HG02884 (cell line): ENCODE measurements at regions not wholly inside any gene's neighbourhood (a gene's known extent, or its start where the extent isn't known, plus 50 kb on each side); places are given as distances from the start of the nearest gene placed in this dataset.

Source experiments
- ATAC-seq: cut with Tn5 transposase; IDR thresholded peaks from one replicate; pipeline ENCODE4 v1.9.1; 2021; ENCODE audit warnings: mild to moderate bottlenecking, moderate library complexity; ENCODE audit not compliant: unreplicated experiment

DNA sequence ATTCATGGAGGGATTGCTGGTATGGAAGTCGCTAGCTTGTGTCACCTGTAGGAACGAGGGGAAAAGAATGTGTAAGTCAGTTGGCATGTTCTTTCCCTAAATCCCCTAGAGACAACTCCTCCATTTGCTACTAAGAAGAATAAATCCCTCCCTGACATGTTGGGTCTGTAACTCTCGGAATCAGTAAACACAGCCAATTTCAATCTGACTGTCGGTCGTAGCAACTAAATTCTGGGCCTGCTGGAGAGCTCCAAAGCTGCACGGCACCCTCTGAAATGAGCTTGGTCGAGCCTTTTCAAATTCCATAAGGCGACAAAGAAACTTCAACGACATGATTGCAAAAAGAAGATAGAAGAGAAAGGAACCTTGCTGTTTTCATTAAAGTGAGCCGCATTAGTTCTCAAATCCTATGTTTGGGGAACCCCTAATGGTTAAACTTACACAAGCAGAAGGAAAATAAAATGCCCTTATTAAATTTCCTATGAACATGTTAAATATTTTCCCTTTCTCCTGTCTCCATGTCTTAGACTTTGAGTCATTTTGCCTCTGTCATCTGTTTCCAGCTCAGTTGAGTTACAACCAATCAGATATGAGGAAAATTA, 735.8 kb upstream of the WWC1 start:
- no peak for ATAC-seq

- no peak for ATAC-seq
These were observed 734.1 kb upstream of the WWC1 start for GRCh38 chr5:167557359-167557758.

- no peak for ATAC-seq
These were observed 729.6 kb upstream of the WWC1 start for GRCh38 chr5:167561796-167562195.

DNA sequence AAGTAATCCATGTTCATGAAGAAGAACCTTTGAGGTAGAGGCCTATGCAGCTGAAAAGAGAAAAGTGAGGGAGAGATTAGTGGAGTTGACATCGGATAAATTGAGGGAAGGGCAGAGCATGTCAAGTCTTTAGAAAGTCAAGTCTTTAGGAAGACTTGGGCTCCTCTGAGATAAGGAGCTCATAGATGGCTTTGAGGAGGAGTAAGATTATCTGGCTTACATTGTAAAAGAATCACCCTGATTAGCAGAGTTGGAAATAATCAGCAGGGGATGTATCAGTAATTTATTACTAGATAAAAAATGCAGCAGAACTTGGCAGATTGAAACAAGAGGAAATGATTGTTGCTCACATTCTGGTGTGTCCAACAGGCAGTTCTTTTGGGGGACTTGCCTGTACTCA, 727.2 kb upstream of the WWC1 start:
- no peak for ATAC-seq

DNA sequence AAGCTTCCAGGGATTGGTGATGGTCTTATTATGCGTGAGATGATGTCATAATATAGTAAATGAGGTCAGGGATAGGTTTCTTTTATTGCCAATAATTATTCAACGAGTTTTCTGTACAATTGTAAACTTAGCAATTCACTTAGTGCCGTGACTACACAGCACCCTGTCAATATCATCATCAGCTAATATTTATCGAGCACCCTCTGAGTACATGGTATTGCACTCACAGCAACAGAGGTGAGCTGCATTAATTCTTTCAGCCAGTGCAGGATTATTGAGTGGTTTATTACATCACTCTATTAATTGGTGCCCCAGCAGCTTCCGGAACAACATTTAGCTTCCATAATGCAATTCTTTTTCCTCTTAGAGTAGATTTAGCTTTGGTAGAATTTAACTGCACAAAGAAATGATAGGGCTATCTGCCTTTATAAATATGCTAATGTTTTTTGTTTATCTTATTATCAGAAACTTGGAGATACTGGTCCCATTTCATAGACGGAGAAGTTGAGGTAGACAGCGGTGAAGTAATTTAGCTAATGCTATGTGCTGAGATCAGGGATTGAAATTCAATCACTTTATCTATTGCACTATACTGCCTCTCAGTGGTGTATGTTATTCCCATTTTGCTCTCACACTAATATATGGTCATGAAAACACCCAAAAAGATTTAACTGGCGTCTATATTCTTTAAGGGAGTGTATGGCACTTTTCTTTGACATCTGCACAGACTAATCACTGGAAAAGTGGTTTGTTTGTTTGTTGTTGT, 726.1 kb upstream of the WWC1 start:
- ATAC-seq = no peak

DNA sequence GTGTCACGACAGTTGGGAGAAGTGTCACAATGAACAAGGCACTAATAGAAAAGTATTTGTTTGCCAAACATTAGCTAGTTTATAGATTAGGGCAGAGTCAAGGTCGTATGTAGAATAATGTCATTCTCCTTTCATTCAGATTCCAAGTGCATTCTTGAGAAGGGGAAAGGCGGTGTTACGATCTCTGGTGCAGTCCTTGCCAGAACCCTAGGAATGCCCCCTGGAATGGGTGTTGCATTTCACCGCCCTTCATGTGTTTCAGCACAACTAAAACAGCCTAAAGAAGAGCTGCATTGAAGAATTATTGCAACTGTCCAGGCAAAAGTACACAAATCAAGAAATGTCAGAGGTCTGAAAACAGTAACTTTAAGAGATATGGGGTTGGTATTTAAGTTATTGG, 721.0 kb upstream of the WWC1 start:
- no peak for ATAC-seq

- ATAC-seq = no peak
These were observed 719.6 kb upstream of the WWC1 start for GRCh38 chr5:167571824-167572223.

DNA sequence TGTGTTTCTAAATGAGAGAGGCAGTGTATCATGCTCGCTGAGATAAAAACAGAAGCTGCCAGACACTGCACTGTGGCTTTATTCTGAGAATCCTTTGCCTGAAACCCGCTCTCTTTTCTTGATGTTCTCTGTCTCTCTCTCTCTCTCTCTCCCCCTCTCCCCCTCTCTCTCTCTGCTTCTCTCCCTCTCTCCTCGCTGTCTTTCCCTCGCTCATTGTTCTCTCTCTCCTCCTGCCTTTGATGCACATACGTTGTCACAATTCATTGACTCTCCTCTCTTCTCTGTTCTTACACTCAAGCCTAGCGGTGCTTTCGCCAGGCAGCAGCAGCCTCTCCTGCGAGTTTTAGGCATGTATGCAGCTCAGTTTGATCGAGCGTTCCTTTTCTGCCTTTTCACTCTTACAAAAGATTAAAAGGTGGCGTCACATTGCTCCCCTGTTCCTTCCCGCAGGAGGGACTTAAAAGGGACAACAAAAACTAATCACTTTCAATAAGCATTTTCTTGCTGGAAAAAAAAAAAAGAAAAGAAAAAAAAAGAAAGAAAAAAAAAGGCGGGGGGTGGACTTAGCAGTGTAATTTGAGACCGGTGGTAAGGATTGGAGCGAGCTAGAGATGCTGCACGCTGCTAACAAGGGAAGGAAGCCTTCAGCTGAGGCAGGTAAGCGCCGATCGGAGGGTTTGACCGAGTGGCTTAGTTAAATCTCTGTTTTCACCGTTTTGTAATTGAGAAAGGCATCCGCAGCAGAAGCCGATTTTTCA, 717.9 kb upstream of the WWC1 start:
- no peak for ATAC-seq

GRCh38 chr5:167574464-167574863, 717.0 kb upstream of the WWC1 start:
- no peak for ATAC-seq

DNA sequence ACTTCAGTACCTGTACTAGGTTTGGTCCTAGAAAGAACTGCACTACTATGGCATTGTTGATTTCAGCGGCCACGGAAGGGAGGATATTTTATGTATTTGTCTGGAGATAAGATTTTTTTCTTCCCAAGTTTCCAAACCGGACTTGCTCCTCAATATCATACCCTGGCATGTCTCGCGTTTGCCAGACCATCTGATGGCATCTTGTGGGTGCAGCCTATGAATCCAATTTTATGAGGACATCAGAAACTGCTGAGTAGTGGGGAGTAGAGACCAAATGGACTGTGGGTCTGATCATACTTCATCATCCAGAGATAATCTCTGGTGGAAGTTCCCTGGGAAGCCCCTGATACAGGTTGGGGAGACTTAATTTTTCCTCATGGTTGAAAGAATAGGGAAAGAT, 716.1 kb upstream of the WWC1 start:
- ATAC-seq = no peak

DNA sequence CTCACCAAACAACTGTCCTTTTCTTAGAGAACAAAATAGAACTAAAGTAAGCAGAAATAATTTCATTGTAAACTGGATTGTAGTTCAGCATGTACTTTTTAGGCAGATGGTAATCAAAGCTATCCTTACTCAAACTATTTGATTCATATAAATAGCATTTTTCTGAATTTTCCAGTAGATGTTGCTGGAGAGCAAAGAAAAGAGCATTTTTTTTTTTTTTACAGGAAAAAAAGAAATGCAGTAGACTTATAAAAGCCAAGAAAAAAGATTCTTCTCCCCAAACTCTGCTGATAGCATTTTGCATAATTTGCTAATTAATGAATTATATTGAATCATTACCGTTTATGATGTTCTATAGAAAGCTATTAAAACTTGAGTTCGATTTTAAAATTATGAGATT, 715.3 kb upstream of the WWC1 start:
- ATAC-seq = no peak

- ATAC-seq = no peak
These were observed 714.5 kb upstream of the WWC1 start for GRCh38 chr5:167576897-167577296.

GRCh38 chr5:167577616-167578015, 713.8 kb upstream of the WWC1 start:
- no peak for ATAC-seq

GRCh38 chr5:167578977-167579692, 712.3 kb upstream of the WWC1 start:
- ATAC-seq = no peak

- no peak for ATAC-seq
These were observed 711.8 kb upstream of the WWC1 start for GRCh38 chr5:167579693-167580055.

- no peak for ATAC-seq
These were observed 710.8 kb upstream of the WWC1 start for GRCh38 chr5:167580608-167581007.

DNA sequence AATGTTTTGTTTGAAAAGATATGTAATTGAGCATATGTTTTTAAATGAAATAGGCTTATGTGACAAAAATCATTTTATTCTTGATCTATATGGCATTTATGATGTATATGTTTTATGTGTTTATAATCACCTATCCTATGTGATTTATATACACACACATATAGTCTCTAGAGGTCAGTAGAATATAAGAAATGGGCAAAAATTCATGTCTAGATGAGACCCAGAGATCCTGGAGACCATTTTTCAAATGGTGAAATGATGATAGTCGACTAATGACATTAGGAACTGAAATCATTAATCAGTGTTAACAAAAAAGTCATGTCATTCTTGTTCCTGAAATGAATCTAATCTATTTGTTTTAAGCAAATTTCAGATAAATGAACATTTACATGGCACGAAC, 709.2 kb upstream of the WWC1 start:
- no peak for ATAC-seq

GRCh38 chr5:167582886-167583285, 708.6 kb upstream of the WWC1 start:
- ATAC-seq = no peak

- ATAC-seq = no peak
These were observed 706.3 kb upstream of the WWC1 start for GRCh38 chr5:167585184-167585583.

DNA sequence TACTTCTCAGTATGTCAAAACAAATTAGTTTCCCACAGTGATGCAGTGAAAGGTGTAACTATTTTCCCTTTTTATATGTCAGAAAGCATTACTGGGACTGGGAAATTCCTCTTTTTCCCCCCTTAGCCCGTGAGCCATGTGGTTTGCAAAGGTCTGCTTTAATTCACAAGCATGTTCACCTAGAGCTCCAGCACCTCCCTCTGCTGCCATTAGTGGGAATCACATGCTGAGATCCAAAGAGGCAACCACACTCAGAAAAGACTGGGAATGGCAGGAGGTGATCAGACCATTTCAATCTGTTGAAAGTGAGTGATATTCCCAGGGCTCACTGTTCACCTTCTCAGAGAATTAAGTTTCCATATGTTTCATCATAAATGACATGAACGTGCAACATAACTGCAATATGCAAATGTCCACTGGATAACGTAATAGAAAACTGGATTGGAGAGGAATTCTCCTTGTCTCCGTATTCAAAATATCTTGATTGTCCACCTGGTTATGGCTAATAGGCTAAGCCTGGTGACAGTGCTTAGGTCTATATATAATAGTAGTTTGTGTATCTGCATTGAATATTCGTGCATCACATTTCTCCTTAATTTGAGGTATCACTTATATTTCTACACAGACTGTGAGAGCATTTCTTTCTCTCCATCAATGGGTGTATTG, 703.5 kb upstream of the WWC1 start:
- no peak for ATAC-seq

GRCh38 chr5:167592114-167592513, 699.3 kb upstream of the WWC1 start:
- ATAC-seq = no peak
